IPS-15b (cell line): ENCODE measurements at regions not wholly inside any gene's neighbourhood (a gene's known extent, or its start where the extent isn't known, plus 50 kb on each side); places are given as distances from the start of the nearest gene placed in this dataset.

Source experiments
- H3K27me3 ChIP-seq: one replicate; pipeline ENCODE4 v1.6.1; 2013; ENCODE audit warnings: low read length; ENCODE audit not compliant: control insufficient read depth, insufficient read depth
- H3K36me3 ChIP-seq: one replicate; pipeline ENCODE4 v1.6.1; 2013; ENCODE audit warnings: low read length; ENCODE audit not compliant: control insufficient read depth, insufficient read depth
- H3K4me1 ChIP-seq: one replicate; pipeline ENCODE4 v1.6.1; 2013; ENCODE audit warnings: mild to moderate bottlenecking, low read length; ENCODE audit not compliant: control insufficient read depth, insufficient read depth
- H3K4me3 ChIP-seq: one replicate; pipeline ENCODE4 v1.5.1; 2013; ENCODE audit warnings: low read depth, low read length
- H3K9ac ChIP-seq: one replicate; pipeline ENCODE4 v1.6.1; 2013; ENCODE audit warnings: low read depth, mild to moderate bottlenecking, low read length
- H3K9me3 ChIP-seq: one replicate; pipeline ENCODE4 v1.6.1; 2013; ENCODE audit warnings: mild to moderate bottlenecking, low read length; ENCODE audit not compliant: control insufficient read depth, insufficient read depth

GRCh38 chr6:94456266-94456665, 1036.9 kb upstream of the EPHA7 start:
- H3K4me1 ChIP-seq: no peaks in the 10 kb centered on the region
- no peaks in the 10 kb centered on the region for H3K27me3 ChIP-seq
- no peak overlapping the region for H3K9ac ChIP-seq
- H3K9me3 ChIP-seq: no peaks in the 10 kb centered on the region
- no peak overlapping the region for H3K4me3 ChIP-seq
- H3K36me3 ChIP-seq: no peaks in the 10 kb centered on the region

- Histone ChIP-seq H3K27me3 (no peaks in the 10 kb centered on the region), H3K4me1 (no peaks in the 10 kb centered on the region), H3K36me3 (no peaks in the 10 kb centered on the region), H3K9me3 (no peaks in the 10 kb centered on the region), H3K9ac (no peak overlapping the region), H3K4me3 (no peak overlapping the region)
Measured at GRCh38 chr6:94454231-94454630, 1034.9 kb upstream of the EPHA7 start.

- H3K9ac ChIP-seq: no peak overlapping the region
- no peaks in the 10 kb centered on the region for H3K9me3 ChIP-seq
- H3K27me3 ChIP-seq: no peaks in the 10 kb centered on the region
- peaks cover 4% of the 10 kb centered on the region for H3K4me1 ChIP-seq
- H3K36me3 ChIP-seq: no peaks in the 10 kb centered on the region
- no peak overlapping the region for H3K4me3 ChIP-seq
Measured at GRCh38 chr6:94446120-94446519, 1026.8 kb upstream of the EPHA7 start.

GRCh38 chr6:94443701-94444100, 1024.3 kb upstream of the EPHA7 start:
- H3K9ac ChIP-seq: no peak overlapping the region
- peaks cover 4% of the 10 kb centered on the region for H3K4me1 ChIP-seq
- no peaks in the 10 kb centered on the region for H3K27me3 ChIP-seq
- no peaks in the 10 kb centered on the region for H3K9me3 ChIP-seq
- no peaks in the 10 kb centered on the region for H3K36me3 ChIP-seq
- H3K4me3 ChIP-seq: no peak overlapping the region

GRCh38 chr6:94424692-94425091, 1005.3 kb upstream of the EPHA7 start:
- Histone ChIP-seq H3K4me3 (no peak overlapping the region), H3K36me3 (no peaks in the 10 kb centered on the region), H3K27me3 (no peaks in the 10 kb centered on the region), H3K9ac (no peak overlapping the region), H3K4me1 (no peaks in the 10 kb centered on the region), H3K9me3 (no peaks in the 10 kb centered on the region)

GRCh38 chr6:94417363-94417762, 998.0 kb upstream of the EPHA7 start:
- Histone ChIP-seq H3K9me3 (no peaks in the 10 kb centered on the region), H3K9ac (no peak overlapping the region), H3K4me1 (no peaks in the 10 kb centered on the region), H3K4me3 (no peak overlapping the region), H3K27me3 (no peaks in the 10 kb centered on the region), H3K36me3 (no peaks in the 10 kb centered on the region)

GRCh38 chr6:94414041-94414440, 994.7 kb upstream of the EPHA7 start:
- H3K9ac ChIP-seq: no peak overlapping the region
- H3K27me3 ChIP-seq: no peaks in the 10 kb centered on the region
- H3K4me1 ChIP-seq: no peaks in the 10 kb centered on the region
- H3K4me3 ChIP-seq: no peak overlapping the region
- no peaks in the 10 kb centered on the region for H3K9me3 ChIP-seq
- H3K36me3 ChIP-seq: no peaks in the 10 kb centered on the region

GRCh38 chr6:94401311-94401710, 982.0 kb upstream of the EPHA7 start:
- Histone ChIP-seq H3K27me3 (no peaks in the 10 kb centered on the region), H3K4me1 (no peaks in the 10 kb centered on the region), H3K4me3 (no peak overlapping the region), H3K9ac (no peak overlapping the region), H3K9me3 (no peaks in the 10 kb centered on the region), H3K36me3 (no peaks in the 10 kb centered on the region)

GRCh38 chr6:94394822-94395221, 975.5 kb upstream of the EPHA7 start:
- Histone ChIP-seq H3K4me1 (no peaks in the 10 kb centered on the region), H3K36me3 (no peaks in the 10 kb centered on the region), H3K9ac (no peak overlapping the region), H3K9me3 (no peaks in the 10 kb centered on the region), H3K4me3 (no peak overlapping the region), H3K27me3 (no peaks in the 10 kb centered on the region)

GRCh38 chr6:94389218-94389617, 969.9 kb upstream of the EPHA7 start:
- Histone ChIP-seq H3K4me1 (no peaks in the 10 kb centered on the region), H3K9ac (no peak overlapping the region), H3K27me3 (no peaks in the 10 kb centered on the region), H3K36me3 (no peaks in the 10 kb centered on the region), H3K9me3 (no peaks in the 10 kb centered on the region), H3K4me3 (no peak overlapping the region)

GRCh38 chr6:94377835-94378234, 958.5 kb upstream of the EPHA7 start:
- Histone ChIP-seq H3K9ac (no peak overlapping the region), H3K27me3 (no peaks in the 10 kb centered on the region)

GRCh38 chr6:94376876-94377275, 957.5 kb upstream of the EPHA7 start:
- Histone ChIP-seq H3K4me1 (no peaks in the 10 kb centered on the region), H3K4me3 (no peak overlapping the region), H3K9me3 (no peaks in the 10 kb centered on the region), H3K36me3 (no peaks in the 10 kb centered on the region), H3K9ac (no peak overlapping the region), H3K27me3 (no peaks in the 10 kb centered on the region)

More at GRCh38 chr6:94377835-94378234, 958.5 kb upstream of the EPHA7 start:
- Histone ChIP-seq H3K4me1 (no peaks in the 10 kb centered on the region), H3K4me3 (no peak overlapping the region), H3K36me3 (no peaks in the 10 kb centered on the region), H3K9me3 (no peaks in the 10 kb centered on the region)

- H3K36me3 ChIP-seq: no peaks in the 10 kb centered on the region
- H3K9ac ChIP-seq: no peak overlapping the region
- H3K27me3 ChIP-seq: no peaks in the 10 kb centered on the region
- H3K4me3 ChIP-seq: no peak overlapping the region
- no peaks in the 10 kb centered on the region for H3K9me3 ChIP-seq
- no peaks in the 10 kb centered on the region for H3K4me1 ChIP-seq
Measured at GRCh38 chr6:94372229-94372628, 952.9 kb upstream of the EPHA7 start.
